ENCODE measurements at regions not wholly inside any gene's neighbourhood (a gene's known extent, or its start where the extent isn't known, plus 50 kb on each side); places are given as distances from the start of the nearest gene placed in this dataset.
A peak's percentile ranks its signal among the peaks of the same experiment; 100 is the strongest.

DNA sequence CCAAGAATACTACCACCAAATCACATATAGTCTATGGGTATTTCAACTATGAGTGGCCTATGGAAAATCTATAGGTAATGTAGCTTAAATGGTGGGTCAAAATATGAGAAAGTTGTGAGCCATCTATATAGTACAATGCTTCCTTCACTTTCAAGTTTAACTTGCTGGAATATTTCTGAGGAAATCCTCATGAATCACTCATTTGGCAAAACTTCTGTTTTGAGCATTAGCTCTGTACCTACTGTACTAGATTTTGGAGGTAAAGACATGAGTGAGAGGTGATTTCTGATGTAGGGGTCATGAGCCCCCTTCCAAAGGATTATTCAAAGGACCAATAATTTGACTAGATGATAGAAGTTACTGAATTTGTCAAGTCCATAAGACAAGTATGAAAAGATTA, 80.6 kb upstream of the DAB2 start:
- H3K36me3 ChIP-seq (ENCODE audit: low read depth), result no peaks in the 10 kb centered on the region
- no peak overlapping the region for H3K4me3 ChIP-seq
- no peak for ATAC-seq
- TF ChIP-seq, protein P1, sequence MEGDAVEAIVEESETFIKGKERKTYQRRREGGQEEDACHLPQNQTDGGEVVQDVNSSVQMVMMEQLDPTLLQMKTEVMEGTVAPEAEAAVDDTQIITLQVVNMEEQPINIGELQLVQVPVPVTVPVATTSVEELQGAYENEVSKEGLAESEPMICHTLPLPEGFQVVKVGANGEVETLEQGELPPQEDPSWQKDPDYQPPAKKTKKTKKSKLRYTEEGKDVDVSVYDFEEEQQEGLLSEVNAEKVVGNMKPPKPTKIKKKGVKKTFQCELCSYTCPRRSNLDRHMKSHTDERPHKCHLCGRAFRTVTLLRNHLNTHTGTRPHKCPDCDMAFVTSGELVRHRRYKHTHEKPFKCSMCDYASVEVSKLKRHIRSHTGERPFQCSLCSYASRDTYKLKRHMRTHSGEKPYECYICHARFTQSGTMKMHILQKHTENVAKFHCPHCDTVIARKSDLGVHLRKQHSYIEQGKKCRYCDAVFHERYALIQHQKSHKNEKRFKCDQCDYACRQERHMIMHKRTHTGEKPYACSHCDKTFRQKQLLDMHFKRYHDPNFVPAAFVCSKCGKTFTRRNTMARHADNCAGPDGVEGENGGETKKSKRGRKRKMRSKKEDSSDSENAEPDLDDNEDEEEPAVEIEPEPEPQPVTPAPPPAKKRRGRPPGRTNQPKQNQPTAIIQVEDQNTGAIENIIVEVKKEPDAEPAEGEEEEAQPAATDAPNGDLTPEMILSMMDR (IDR thresholded peaks at IDR 0.05), result no peak
- no peak for DNase-seq
- no peaks in the 10 kb centered on the region for H3K4me1 ChIP-seq (ENCODE audit: low read depth)
- H3K9me3 ChIP-seq, result no peaks in the 10 kb centered on the region
- intact Hi-C loops (cut with DNase I, micrococcal nuclease), result no loop called here

DNA sequence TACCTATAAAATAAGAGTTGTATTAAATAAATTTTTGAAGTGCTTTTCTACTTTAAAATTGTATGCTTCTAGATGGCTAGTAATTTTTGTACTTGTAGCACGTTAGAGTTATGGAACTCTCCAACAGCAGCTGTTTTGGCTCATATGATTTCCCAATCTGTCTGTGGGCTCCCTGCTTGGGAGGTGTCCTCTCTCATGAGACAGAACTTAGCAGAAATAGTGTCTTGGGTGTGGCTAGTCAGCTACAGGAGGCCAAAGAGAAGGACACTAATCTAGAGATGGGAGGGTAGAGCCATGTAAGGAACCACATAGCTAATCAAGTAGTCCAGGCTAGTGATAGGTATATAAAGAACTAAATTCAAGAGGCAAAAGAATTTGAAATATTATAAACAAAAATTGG, 78.4 kb upstream of the DAB2 start:
- Histone ChIP-seq H3K36me3 (ENCODE audit: low read depth) (no peaks in the 10 kb centered on the region), H3K4me1 (ENCODE audit: low read depth) (no peaks in the 10 kb centered on the region), H3K4me3 (no peak overlapping the region), H3K9me3 (no peaks in the 10 kb centered on the region)
- DNase-seq (peak in 1 of 3 donors; percentile 31), ATAC-seq (peak; percentile 46)
- TF ChIP-seq, protein P1 (IDR thresholded peaks at IDR 0.05), result no peak
- intact Hi-C loops (cut with DNase I, micrococcal nuclease), result no loop called here

DNA sequence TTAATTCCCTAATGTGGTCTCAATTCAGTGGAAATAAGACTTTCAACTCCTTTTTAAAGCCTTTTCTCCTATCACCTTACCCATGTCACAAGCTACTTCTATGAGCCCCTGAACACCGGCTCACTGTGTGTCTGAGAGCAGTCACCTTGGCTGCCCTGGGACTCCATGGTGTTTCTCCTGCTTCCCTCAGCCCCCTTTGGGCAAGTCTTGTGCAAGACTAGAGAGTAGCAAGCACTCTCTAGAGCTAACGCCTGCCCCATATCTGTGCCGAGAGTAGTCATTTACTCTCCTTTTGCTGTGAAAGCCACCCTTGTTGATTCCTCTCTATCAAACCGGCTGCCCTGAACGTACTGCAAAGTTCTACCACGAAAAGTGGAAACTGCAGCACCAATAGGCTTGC, 77.9 kb upstream of the DAB2 start:
- Histone ChIP-seq H3K4me1 (ENCODE audit: low read depth) (no peaks in the 10 kb centered on the region), H3K36me3 (ENCODE audit: low read depth) (no peaks in the 10 kb centered on the region), H3K4me3 (no peak overlapping the region), H3K9me3 (no peaks in the 10 kb centered on the region)
- DNase-seq (no peak), ATAC-seq (no peak)
- TF ChIP-seq, protein P1 (IDR thresholded peaks at IDR 0.05), result no peak
- intact Hi-C loops (cut with DNase I, micrococcal nuclease), result no loop called here

DNA sequence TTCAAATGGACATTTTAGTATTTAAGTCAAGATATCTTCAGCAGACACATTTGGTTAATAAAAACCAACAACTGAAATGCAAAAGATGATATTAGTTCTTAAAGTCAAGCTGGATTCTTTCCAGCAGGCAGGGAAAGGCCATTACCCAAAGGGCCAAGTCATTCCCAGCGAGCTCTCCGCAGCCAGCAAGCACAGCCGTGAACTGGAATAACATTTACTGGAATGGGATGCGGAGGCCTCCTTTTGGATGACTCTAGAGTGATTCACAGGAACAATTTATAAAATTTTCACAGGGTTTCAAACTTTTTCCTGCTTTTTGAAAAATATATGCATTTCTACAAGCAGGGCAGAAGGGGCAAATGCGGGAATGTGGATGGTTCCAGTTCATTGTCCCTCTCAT, 76.6 kb upstream of the DAB2 start:
- intact Hi-C loops (cut with DNase I, micrococcal nuclease), result no loop called here
- no peak for ATAC-seq
- DNase-seq, result no peak

DNA sequence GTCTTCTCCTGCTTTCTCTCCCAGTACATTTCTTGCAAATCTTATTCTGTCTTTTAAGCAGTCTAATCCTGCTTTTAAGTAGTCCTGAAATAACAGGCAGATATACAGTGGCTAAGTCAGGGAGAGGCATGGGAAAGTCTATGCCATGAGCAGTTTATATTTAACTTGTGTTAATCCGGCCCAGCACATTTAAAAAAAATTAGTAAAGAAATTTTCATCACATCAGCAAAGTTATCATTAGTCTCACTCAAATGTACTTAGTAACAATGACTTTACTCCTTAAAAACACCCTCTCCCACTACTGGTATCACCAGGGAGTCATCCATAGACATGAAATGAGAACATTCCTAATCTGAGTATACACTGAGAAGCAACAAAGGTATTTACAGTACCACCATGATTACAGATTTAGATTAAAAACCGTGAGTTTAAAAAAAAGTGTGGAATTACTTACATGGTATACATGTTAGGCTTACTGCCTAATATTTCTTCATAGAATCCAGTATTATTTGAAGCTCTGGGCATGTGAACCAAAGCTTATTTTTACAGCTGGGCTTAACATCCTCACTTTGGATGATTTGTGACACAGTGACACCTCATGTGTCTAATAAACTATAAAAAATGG, 75.9 kb upstream of the DAB2 start:
- intact Hi-C loops (cut with DNase I, micrococcal nuclease), result no loop called here
- Histone ChIP-seq H3K4me3 (no peak overlapping the region), H3K4me1 (ENCODE audit: low read depth) (no peaks in the 10 kb centered on the region), H3K36me3 (ENCODE audit: low read depth) (no peaks in the 10 kb centered on the region), H3K9me3 (no peaks in the 10 kb centered on the region)
- TF ChIP-seq, protein P1 (IDR thresholded peaks at IDR 0.05), result no peak
- no peak for ATAC-seq
- no peak for DNase-seq

More for the DNA sequence above, 76.6 kb upstream of the DAB2 start:
- H3K9me3 ChIP-seq, result no peaks in the 10 kb centered on the region
- no peak overlapping the region for H3K4me3 ChIP-seq
- H3K4me1 ChIP-seq (ENCODE audit: low read depth), result no peaks in the 10 kb centered on the region
- TF ChIP-seq, protein P1 (IDR thresholded peaks at IDR 0.05), result no peak
- no peaks in the 10 kb centered on the region for H3K36me3 ChIP-seq (ENCODE audit: low read depth)
